Keratinocyte (primary cell): ENCODE measurements at regions not wholly inside any gene's neighbourhood (a gene's known extent, or its start where the extent isn't known, plus 50 kb on each side); places are given as distances from the start of the nearest gene placed in this dataset.

Experiments used
- CTCF ChIP-seq, 3 experiments: IDR thresholded peaks in 1 of 3; conservative IDR thresholded peaks in 1 of 3; optimal IDR thresholded peaks in 1 of 3; 2 replicates in 2 of 3; 3 replicates in 1 of 3; pipeline versions ENCODE3 to v1.5.1; 2011; ENCODE audit warnings: low read length in 3 of 3, mild to moderate bottlenecking in 3 of 3, moderate library complexity in 2 of 3, control low read depth in 1 of 3, inconsistent platforms in 1 of 3; ENCODE audit not compliant: insufficient read depth in 2 of 3; ENCODE audit errors: extremely low read depth in 1 of 3
- EZH2 ChIP-seq: IDR thresholded peaks from one replicate; pipeline ENCODE4 v1.6.1; 2012; ENCODE audit warnings: inconsistent platforms, mild to moderate bottlenecking, low read length, moderate library complexity

GRCh38 chr11:91823252-91823830, 401.3 kb upstream of the FAT3 start:
- TF ChIP-seq CTCF (optimal IDR thresholded peaks at IDR 0.05 in 1 of 3, IDR thresholded peaks at IDR 0.05 in 1 of 3, conservative IDR thresholded peaks at IDR 0.05 in 1 of 3; ENCODE audit: extremely low read depth in 1 of 3, insufficient read depth in 2 of 3, low read length in 3 of 3), result no peak
- no peak for TF ChIP-seq EZH2
